NCI-H774 (cell line): ENCODE measurements at regions not wholly inside any gene's neighbourhood (a gene's known extent, or its start where the extent isn't known, plus 50 kb on each side); places are given as distances from the start of the nearest gene placed in this dataset.
A peak's percentile ranks its signal among the peaks of the same experiment; 100 is the strongest.
"Not testable (repeated sequence)": the region's sequence is repeated elsewhere in the genome, so short reads cannot be mapped to it uniquely, and the experiment has no call there.

Source experiments
- DNase-seq: peaks from one replicate; lab custom pipeline; 2025; lab: John Stamatoyannopoulos, UW

DNA sequence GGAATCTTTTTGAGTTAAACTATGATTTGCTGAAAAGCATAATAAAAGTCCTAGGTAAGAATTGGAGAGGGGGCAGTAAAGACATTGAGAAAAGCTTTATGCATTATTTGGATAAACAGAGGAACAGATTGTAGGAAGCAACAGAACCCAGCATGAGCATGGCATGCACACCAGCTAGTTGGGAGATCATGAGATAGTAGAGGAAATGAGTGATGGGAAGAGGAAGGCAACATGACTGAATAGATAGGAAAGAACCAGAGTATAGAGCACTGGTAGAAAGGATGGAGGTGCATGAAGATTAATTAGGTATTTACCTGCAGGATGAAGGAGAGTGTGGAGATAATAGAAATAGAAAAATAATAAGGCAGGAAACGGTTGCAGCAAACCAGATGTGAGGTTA lies 248.5 kb upstream of the LMO3 start:
- no peak for DNase-seq

GRCh38 chr12:16849473-16849872 lies 243.5 kb upstream of the LMO3 start:
- DNase-seq: no peak

DNA sequence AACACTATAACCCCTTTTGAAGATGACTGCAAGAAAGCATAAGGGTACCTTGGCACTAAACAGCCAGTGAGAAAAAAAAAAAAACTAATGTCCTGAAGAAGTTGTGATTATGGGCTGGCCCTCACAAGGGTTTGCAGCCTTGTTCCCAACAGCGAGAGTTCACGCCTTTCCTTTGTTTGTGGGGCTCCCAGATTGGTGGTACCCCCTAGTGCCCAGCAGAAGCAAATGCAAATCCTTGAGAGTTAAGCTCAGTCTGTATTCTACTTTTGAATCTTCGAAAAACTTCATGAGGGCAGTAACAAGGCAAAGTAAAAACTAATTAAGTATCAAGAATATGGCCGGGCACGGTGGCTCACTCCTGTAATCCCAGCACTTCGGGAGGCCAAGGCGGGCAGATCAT lies 238.9 kb upstream of the LMO3 start:
- no peak for DNase-seq

- DNase-seq: no peak
Observed at GRCh38 chr12:16833376-16834015, 227.5 kb upstream of the LMO3 start.

- DNase-seq: no peak
Observed at GRCh38 chr12:16828891-16829290, 222.9 kb upstream of the LMO3 start.

- no peak for DNase-seq
Observed at GRCh38 chr12:16807731-16808130, 201.8 kb upstream of the LMO3 start.

DNA sequence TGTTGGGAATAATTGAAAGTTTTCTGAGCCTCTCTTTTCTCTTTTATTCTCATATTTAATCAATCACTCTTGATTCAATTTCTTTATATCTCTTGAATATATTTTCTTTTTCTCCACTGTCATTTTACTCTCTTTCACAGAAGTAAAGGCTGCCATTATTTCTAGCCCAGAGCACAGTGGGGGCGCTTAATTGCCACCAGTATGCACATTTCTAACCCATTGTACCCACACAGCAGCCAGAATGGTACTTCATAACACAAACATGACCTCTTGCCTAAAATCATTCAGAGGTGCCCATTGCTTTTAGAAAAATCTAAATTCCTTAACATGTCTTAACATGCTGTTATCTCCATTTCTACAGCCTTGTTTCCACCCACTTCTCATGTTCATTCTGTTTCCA lies 190.2 kb upstream of the LMO3 start:
- no peak for DNase-seq

- DNase-seq: no peak
Observed at GRCh38 chr12:16789204-16789790, 183.3 kb upstream of the LMO3 start.

- DNase-seq: no peak
Observed at GRCh38 chr12:16788506-16789203, 182.7 kb upstream of the LMO3 start.

DNA sequence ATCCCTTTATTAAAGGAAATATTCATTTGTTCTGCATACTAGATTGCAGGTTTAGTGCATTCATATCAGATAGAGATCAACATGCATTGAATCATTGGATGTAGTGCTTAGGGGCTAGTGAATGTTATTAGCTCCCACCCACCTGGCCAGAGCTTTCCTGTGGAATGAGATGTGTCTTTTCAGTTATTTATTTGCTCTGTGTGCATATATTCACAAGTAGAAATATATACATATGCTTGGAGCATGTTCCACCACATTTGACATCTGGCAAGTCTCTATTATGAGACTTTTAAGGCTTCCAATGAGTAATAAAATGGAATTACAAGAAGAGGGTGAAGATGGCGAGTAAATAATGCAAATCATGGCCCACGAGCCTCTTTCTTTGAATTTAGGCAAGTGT lies 180.0 kb upstream of the LMO3 start:
- DNase-seq: no peak

DNA sequence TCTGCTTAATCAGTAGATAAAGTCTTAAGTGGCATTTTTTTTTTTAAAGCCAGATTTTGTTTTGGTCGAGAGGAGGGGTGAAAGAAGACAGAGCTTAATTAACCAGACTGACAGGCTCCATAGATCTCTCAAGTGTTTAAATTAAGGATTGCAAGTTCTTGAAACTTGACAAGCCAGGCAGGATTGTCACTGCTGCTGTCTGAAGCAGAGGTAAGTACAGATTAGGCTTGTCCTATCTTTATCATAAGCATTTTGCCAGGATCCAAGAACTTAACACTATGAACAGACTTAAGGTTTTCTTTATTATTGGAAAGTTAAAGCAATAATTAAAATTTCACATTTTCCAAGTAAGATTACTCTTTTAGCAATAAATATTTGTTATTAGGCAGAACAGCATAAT lies 179.6 kb upstream of the LMO3 start:
- DNase-seq: no peak

DNA sequence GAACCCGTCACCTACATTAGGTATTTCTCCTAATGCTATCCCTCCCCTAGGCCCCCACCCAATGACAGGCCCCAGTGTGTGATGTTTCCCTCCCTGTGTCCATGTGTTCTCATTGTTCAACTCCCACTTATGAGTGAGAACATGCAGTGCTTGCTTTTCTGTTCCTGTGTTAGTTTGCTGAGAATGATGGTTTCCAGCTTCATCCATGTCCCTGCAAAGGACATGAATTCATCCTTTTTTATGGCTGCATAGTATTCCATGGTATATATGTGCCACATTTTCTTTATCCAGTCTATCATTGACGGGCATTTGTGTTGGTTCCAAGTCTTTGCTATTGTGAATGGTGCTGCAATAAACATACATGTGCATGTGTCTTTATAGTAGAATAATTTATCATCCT lies 163.2 kb upstream of the LMO3 start:
- not testable (repeated sequence) for DNase-seq

- no peak for DNase-seq
Observed at GRCh38 chr12:16766736-16767135, 160.8 kb upstream of the LMO3 start.

- DNase-seq: no peak
Observed at GRCh38 chr12:16763901-16764300, 157.9 kb upstream of the LMO3 start.

DNA sequence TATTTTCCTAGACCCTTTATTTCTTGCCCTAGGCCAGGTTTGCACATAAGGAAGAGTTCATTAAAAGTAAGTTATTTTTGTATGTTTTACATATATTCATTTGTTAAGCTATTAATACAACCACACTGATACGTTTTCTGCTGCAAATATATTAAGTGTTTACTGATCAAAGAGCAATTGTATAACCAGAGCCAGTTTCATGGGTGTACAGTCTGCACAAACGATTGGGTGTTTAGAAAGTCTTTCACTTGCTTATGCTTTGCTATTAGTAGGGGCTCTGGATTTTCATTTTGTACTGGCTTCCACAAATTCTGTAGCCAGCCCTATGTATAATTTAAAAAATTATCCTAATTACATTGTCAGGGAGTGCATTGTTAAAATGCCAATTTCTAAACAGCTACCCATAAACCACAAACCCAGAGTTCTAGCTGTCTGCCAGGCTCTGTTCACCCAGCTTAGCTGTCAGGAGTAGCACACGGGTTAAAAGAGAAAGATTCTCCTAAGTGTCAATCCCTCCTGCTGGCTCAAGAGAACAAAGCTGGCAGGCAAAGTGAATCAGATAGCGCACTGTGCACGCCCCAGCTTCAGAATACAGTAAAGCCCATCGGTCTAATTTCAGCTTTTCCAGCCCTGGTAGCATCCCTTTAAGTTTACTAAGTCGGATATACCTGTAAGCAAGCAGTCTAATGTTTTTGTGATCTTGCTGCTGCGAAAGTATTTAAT lies 151.0 kb upstream of the LMO3 start:
- DNase-seq: peak; percentile 14

- no peak for DNase-seq
Observed at GRCh38 chr12:16730772-16731171, 124.8 kb upstream of the LMO3 start.

- DNase-seq: no peak
Observed at GRCh38 chr12:16726879-16727278, 120.9 kb upstream of the LMO3 start.

DNA sequence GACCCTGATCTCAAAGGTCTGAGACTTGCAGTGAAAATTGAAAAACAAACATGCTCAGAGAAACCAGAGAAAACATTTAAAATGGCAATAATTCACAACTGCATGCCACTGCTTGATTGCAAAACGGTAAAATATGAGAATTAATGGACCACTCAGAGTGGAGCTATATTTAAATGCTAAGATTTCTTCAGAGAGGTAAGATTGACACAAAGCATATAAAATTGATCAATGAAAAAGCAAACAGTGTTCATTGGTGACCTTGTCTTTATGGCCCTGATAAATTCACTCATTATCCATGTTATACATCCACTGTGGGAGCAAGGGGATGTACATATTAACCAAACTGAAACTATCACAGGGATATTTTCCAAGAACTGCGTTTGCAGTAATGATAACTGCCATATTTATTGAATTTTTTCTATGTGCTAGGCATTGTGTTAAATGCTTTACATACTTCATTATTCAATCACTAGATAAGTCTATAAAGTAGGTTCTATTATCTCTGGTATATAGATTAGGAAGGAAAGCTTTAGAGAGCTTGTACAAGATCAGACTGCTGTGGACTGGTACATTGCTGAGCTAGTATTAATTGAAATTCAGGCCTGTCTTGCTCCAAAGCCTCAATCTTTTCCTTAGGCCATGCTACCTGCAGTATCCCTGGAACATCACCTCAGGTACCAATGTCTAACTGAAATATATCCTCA lies 113.9 kb upstream of the LMO3 start:
- no peak for DNase-seq

DNA sequence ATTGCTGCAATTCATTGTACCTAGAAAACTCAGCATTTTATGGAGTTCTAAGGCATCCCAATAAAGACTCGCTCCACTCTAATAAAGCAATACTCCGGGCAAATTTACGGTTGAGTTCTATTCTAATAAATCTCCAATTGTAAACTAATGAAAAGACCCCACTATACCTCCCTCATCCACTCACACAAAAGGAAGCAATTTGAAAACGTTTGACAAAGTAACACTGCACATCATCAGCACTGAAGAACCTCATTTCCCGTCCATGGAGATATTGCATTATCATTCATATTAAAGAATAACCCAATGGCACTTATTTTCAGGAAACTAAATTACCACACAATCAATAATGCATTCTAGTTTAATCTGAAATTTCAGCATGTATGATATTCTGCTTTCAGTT lies 111.0 kb upstream of the LMO3 start:
- no peak for DNase-seq

DNA sequence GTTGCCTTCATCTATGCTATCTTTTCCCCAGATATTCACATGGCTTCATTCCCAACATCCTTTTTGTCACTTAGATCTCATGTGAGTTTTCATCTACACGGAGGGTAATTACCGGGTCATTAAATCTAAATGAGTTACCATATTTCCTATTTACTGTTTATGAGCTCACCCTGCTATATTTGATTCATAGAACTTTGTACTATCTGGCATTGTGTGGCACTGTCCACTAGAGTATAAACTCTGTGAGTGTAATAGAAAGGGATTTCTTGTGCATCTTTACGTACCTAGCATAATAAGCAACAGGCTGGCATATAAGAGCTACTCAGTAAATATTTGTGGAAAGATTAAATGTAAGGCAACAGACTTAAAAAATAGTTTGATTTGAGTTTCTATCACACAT lies 86.1 kb upstream of the LMO3 start:
- DNase-seq: no peak

DNA sequence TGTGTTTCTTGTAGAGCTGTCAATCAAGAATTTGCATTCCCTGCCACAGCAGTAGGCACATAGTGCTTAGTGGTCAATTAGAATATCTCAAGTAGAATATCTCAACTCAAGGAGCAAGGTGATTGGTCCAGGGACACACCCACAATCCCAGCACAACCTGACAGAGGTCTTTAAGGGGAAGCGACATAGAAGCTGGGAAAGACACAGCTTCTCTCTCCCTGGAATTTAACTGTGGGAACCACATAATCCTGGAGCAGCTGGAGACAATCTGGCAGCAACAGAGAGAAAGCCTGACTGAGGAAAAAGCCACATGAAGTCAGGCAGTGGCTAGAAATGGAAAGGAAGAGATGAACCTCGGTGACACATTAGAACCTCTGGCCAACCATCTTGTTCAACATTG lies 85.7 kb upstream of the LMO3 start:
- DNase-seq: no peak

DNA sequence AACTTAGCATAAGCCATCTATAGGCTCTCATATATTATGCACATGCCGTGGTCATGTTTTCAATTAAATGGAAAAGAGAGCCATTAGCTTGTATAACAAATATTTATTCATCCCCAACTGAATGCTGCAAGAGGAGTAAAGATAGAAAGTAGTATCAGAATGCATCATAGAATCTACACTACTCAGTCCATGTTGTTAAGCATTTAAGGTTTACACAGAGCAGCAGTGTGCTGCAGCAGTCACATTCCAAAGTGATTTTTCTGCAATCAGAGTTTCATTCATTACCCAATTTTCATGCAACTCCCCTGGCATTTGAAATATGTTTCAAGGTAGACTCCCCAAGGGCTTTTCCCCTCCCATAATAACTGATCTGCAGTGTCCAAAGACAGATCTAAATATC lies 82.2 kb upstream of the LMO3 start:
- DNase-seq: no peak
